Right cardiac atrium (tissue), 5 donors: ENCODE measurements at regions not wholly inside any gene's neighbourhood (a gene's known extent, or its start where the extent isn't known, plus 50 kb on each side); places are given as distances from the start of the nearest gene placed in this dataset.
A peak's percentile ranks its signal among the peaks of the same experiment; 100 is the strongest.
"Not testable (repeated sequence)": the region's sequence is repeated elsewhere in the genome, so short reads cannot be mapped to it uniquely, and the experiment has no call there.

ENCODE experiments used
- ATAC-seq, 2 donors: fragments of 200-7000 bp; cut with Tn5 transposase; one replicate each; pipeline versions ENCODE4 v1.8.0 to v1.9.1; 2020; ENCODE audit warnings: moderate library complexity in 2 of 2, mild to moderate bottlenecking in 1 of 2
- DNase-seq, 3 donors: peaks; one replicate each; pipeline ENCODE4 v3.0.0-alpha.2; 2020
- H3K27ac ChIP-seq: one replicate; pipeline ENCODE4 v1.5.1; 2013; ENCODE audit warnings: mild to moderate bottlenecking, low read length, control low read depth, moderate library complexity
- H3K27me3 ChIP-seq: one replicate; pipeline ENCODE4 v1.6.1; 2013; ENCODE audit not compliant: control insufficient read depth, insufficient read depth
- H3K4me1 ChIP-seq: one replicate; pipeline ENCODE4 v1.6.1; 2013; ENCODE audit warnings: low read length; ENCODE audit not compliant: control insufficient read depth, insufficient read depth
- H3K4me3 ChIP-seq: one replicate; pipeline ENCODE4 v1.5.1; 2013; ENCODE audit warnings: low read length, control low read depth
- H3K9me3 ChIP-seq: one replicate; pipeline ENCODE4 v1.6.1; 2013; ENCODE audit warnings: low read length; ENCODE audit not compliant: control insufficient read depth
- WGBS: extraction: QIAGEN DNeasy Blood & Tissue Kit; methylation state at CpG from one replicate; pipeline ENCODE4 v1.1.7; 2013; 5-methylcytosine and 5-hydroxymethylcytosine counted together
- intact Hi-C, 4 donors: fragments of 100-400 bp; cut with DNase I; formaldehyde crosslinking; loops; one replicate each; pipeline versions ENCODE4 v1.11.0 to v1.14.0; 2022 to 2023
- donor health status: healthy with polysubstance abuse.
- donor health status: DM: no; HTN: yes; CAD: no.
- donor health status: DM: no; HTN: no; CAD: no.
- donor health status: DM: no; HTN: yes; CAD: no; lungs with severe emphysema.
- donor health status: DM: yes; HTN: yes; CAD: no.

DNA sequence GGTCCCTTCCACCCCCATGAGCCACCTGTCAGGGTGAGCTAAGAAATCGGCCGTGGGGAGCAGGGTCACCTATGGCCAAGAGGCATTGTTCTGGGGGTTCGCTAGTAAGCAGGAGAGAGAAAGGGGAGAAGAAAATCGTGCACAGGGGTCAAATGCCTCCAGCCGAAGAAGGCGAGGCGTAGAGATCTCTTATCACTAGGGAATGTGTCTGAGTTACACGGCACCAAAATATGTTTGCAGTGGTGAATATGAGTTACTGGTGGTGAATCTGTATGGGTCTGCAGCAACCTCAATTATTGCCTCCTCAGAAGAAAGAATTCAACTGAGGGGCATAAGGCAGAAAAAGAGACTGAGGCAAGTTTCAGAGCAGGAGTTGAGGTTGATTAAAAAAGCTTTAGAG is 54.2 kb upstream of the RABGAP1L start:
- no peaks in the 10 kb centered on the region for H3K9me3 ChIP-seq
- no peaks in the 10 kb centered on the region for H3K27me3 ChIP-seq
- intact Hi-C loops = no loop called here
- DNase-seq (no peak), ATAC-seq (no peak)
- H3K4me3 ChIP-seq = no peak overlapping the region
- no peaks in the 10 kb centered on the region for H3K4me1 ChIP-seq
- no peak overlapping the region for H3K27ac ChIP-seq
- 83% methylated on average over 8 of the region's 8 CpGs for WGBS

DNA sequence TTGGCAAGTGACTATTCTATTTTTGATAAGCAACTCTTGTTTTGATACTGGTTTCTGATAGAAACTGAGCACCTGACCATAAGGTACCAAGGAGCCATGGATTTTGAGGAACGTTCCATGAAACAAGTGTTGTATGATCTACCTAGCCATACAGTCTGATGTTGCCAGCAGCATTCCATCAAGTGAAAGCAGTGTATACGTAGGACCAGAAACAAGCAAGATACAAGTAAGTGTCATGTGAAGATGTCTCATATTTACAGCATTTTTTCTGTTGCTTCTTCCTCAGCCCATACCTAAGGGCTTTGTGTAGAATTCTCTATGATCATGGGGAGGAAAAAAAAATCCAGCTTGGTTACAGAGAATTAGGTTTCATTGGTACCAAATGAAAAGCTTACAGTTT is 55.6 kb upstream of the RABGAP1L start:
- Histone ChIP-seq H3K4me1 (no peaks in the 10 kb centered on the region), H3K27me3 (no peaks in the 10 kb centered on the region), H3K9me3 (no peaks in the 10 kb centered on the region), H3K27ac (no peak overlapping the region), H3K4me3 (no peak overlapping the region)
- no peak for DNase-seq
- ATAC-seq = no peak
- intact Hi-C loops = no loop called here
- 89% methylated on average over 2 of the region's 2 CpGs for WGBS

DNA sequence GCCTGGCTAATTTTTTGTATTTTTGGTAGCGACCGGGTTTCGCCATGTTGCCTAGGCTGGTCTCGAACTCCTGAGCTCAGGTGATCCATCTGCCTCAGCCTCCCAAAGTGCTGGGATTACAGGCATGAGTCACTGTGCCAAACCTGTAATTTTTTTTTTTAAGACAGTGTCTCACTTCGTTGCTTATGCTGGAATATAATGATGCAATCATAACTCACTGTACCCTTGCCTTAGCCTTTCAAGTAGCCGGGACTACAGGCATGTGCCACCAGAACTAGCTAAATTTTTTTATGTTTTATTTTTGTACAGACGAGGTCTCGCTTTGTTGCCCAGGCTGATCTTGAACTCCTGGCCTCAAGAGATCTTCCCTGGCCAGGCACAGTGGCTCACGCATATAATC is 57.3 kb upstream of the RABGAP1L start:
- intact Hi-C loops, H3K9me3 ChIP-seq, H3K27me3 ChIP-seq, H3K4me1 ChIP-seq, ATAC-seq, DNase-seq, H3K4me3 ChIP-seq, H3K27ac ChIP-seq: not testable (repeated sequence)
- 91% methylated on average over 9 of the region's 9 CpGs for WGBS

DNA sequence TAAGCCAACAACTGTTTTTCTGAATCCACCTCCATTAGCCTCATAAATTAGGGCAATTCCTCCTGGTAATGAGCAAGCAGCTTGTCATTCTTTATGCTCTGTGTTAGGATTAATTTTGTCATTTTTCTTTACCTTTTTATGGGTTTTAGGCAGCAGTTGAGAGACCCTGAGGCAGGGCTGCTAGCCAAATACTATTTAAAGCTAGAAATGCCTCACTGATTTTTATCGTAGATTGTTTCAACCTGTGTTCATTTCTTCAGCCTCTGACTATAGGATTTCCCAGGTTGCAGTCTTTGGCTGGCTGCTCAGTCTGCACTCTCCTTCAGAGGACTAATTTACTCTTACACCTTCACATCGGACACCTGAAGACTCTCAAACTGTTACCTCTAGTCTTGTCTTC is 61.9 kb upstream of the RABGAP1L start:
- 80% methylated on average over 2 of the region's 2 CpGs for WGBS
- Histone ChIP-seq H3K4me1 (no peaks in the 10 kb centered on the region), H3K27ac (no peak overlapping the region), H3K9me3 (no peaks in the 10 kb centered on the region), H3K4me3 (no peak overlapping the region), H3K27me3 (no peaks in the 10 kb centered on the region)
- DNase-seq (no peak), ATAC-seq (no peak)
- intact Hi-C loops = loop anchor here in 3 of 4 donors (10.0 kb wide), 1 partner anchor 117 kb away; no protein-coding TSS in a partner anchor

DNA sequence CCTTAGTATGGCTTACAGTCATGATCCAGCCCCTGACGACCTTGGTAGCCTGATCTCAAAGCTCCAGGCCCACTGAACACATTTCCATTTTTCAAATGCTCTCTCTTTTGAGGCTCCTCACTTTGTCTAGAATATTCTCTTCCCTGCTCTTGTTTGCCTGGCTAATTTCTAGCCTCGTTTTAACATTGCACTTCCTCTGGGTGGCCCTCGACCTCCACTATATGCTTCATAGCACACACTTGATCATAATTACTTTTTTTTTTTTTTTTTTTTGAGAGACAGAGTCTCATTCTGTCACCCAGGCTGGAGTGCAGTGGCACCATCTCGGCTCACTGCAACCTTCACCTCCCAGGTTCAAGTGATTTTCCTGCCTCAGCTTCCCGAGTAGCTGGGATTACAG is 65.5 kb upstream of the RABGAP1L start:
- WGBS = 53% methylated on average over 5 of the region's 5 CpGs
- ATAC-seq = peak; percentile 45 to 54
- H3K27me3 ChIP-seq, H3K4me1 ChIP-seq, DNase-seq, H3K27ac ChIP-seq, H3K4me3 ChIP-seq, H3K9me3 ChIP-seq: not testable (repeated sequence)
- intact Hi-C loops = loop anchor here in 3 of 4 donors (10.0 kb wide), 1 partner anchor 121 kb away; no protein-coding TSS in a partner anchor

DNA sequence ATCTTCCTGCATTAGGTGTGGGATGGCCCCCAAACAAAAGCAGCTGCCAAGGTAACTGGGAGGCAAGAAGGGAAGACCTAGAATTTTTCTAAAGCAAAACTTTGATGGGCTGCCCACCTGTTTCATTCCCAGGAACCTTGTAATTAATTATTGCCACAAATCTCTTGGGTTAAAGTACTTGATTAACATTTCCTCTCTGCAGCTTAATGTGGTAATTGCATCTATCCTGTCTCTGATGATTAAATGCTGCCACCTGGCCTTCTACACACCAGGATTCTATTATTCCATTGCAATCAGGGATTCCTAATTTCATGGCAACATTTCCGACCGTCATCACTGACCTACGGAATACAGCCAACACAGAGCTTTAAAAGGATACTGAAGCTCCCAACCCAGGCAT is 68.3 kb upstream of the RC3H1 start:
- 82% methylated on average over 3 of the region's 3 CpGs for WGBS
- intact Hi-C loops = loop anchor here in 3 of 4 donors (10.0 kb wide), 1 partner anchor 124 kb away; no protein-coding TSS in a partner anchor
- ATAC-seq = no peak
- no peaks in the 10 kb centered on the region for H3K9me3 ChIP-seq
- no peak overlapping the region for H3K27ac ChIP-seq
- H3K4me3 ChIP-seq = no peak overlapping the region
- H3K27me3 ChIP-seq = no peaks in the 10 kb centered on the region
- DNase-seq = no peak
- H3K4me1 ChIP-seq = no peaks in the 10 kb centered on the region

DNA sequence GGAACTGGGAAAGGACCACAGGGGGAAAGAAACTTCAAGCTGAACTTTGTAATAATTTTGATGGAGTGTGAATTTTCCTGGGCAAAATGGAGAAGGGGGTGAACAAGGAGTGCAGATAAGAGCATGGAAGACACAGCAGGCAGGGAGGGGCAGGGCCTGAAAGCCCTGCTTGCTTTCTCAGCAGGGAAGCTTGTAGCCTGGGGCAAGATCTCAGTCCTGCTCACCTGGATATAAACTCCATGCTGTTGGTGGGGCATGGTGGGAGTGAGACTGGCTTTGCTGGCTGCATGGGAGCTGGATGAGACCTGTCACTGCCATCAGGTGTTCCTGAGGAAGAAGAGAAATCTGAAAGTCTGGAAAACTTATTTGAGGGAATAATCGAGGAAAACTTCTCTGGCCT is 58.7 kb upstream of the RC3H1 start:
- DNase-seq (no peak), ATAC-seq (no peak)
- intact Hi-C loops = no loop called here
- H3K27ac ChIP-seq = no peak overlapping the region
- no peaks in the 10 kb centered on the region for H3K4me1 ChIP-seq
- no peaks in the 10 kb centered on the region for H3K9me3 ChIP-seq
- H3K4me3 ChIP-seq = no peak overlapping the region
- 70% methylated on average over 1 of the region's 1 CpG for WGBS
- no peaks in the 10 kb centered on the region for H3K27me3 ChIP-seq

DNA sequence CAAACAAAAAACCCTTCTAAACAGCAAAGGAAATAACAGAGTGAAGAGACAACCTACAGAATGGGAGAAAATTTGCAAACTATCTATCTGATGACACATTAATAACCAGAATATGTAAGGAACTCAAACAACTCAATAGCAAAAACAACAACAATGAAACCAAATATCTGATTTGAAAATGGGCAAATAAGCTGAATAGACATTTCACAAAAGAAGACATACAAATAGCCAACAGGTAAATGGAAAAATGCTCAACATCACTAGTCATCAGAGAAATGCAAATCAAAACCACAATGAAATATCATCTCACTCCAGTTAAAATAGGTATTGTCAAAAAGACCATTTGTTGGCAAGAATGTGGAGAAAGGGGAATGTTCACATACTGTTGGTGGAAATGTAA is 57.6 kb upstream of the RC3H1 start:
- DNase-seq (no peak), ATAC-seq (no peak)
- H3K9me3 ChIP-seq = no peaks in the 10 kb centered on the region
- no peaks in the 10 kb centered on the region for H3K4me1 ChIP-seq
- no peaks in the 10 kb centered on the region for H3K27me3 ChIP-seq
- intact Hi-C loops = no loop called here
- no peak overlapping the region for H3K27ac ChIP-seq
- no peak overlapping the region for H3K4me3 ChIP-seq

DNA sequence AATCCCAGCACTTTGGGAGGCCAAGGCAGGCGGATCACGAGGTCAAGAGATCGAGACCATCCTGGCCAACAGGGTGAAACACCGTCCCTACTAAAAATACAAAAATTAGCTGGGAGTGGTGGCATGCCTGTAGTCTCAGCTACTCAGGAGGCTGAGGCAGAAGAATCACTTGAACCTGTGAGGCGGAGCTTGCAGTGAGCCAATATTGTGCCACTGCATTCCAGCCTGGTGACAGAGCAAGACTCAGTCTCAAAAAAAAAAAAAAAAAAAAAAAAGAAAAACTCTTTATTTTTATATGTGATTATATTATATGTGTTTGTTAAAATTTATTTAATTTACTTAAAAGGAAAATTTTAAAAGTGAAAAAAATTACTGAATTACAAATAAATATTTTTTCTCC is 56.8 kb upstream of the RC3H1 start:
- H3K4me3 ChIP-seq, H3K9me3 ChIP-seq, H3K27ac ChIP-seq, H3K27me3 ChIP-seq, DNase-seq, H3K4me1 ChIP-seq, intact Hi-C loops, ATAC-seq: not testable (repeated sequence)
- 95% methylated on average over 5 of the region's 5 CpGs for WGBS

DNA sequence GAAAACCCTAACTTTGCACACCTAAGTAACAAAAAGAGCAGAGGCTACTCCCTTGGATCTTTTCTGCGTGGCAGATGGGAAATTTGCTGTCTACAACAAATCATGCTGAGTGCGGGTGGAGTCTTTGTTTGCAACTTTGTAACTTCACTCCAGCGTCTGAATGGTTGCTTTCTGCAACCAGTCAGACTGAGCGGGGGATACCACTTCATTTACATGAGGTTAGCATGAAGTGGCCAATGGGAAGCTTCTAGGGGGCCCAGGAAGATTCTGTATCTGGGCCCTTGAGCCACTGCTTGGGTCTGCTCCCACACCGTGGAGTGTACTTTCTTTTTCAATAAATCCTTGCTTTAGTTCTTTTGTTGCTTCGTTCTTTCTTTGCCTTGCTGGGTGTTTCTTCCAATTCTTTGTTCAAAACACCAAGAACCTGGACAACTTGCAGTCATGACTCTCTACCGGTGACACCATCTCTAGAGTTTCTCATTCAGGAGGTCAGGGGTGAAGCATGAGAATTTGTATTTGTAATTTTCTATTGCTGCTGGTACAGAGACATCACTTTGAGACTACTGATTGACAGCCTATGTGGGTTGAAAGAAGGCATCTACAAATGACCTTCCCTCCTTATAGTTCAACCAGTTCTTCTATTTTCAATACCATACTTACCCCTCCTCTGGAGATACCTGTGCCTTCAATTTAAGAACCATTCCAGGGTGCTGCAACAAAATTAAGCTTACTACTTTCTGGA is 55.8 kb upstream of the RC3H1 start:
- H3K27ac ChIP-seq = no peak overlapping the region
- no peaks in the 10 kb centered on the region for H3K27me3 ChIP-seq
- no peak overlapping the region for H3K4me3 ChIP-seq
- intact Hi-C loops = no loop called here
- DNase-seq (no peak), ATAC-seq (no peak)
- 60% methylated on average over 7 of the region's 7 CpGs for WGBS
- H3K9me3 ChIP-seq = no peaks in the 10 kb centered on the region
- H3K4me1 ChIP-seq = no peaks in the 10 kb centered on the region

DNA sequence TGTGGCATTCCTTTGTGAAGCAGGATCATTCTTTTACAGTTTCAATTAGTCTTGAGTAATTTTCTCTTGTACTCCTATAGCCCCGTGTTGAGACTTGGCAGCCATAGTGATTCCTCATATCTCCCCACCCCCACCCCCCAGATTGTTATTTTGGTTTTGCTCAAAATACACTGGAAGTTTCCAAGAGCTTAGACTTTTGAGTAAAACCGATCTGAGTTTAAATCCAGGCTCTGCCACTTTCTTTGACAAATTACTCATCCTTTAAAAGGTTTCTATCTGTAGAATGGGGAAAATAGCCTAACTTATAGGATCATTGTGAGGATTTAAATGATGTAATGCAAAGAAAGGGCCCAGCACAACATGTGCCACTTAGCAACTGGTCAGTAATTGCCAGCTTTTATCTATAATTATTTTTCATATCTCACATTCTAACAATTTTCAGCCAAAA is 53.1 kb upstream of the RC3H1 start:
- no peak overlapping the region for H3K27ac ChIP-seq

DNA sequence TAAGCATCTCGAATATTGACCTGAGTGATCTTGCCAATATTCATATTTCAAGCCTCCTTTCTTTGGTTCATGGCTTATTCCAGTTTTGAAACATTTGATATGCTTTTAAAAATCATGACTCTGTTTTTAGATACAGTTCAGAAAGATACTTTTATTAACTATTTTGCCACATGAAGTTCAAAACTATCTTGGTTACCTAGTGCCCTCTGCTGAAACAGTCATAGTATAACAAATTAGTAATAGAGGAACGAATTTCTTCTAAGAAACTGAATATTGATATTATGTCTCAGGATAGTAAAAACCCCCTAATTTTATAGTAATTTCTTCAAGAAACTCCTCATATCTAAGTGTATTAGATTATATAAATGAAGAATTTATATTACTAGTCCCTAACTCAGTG is 52.6 kb upstream of the RC3H1 start:
- no peaks in the 10 kb centered on the region for H3K9me3 ChIP-seq
- no peaks in the 10 kb centered on the region for H3K4me1 ChIP-seq
- WGBS = 38% methylated on average over 2 of the region's 2 CpGs
- DNase-seq (no peak), ATAC-seq (no peak)
- intact Hi-C loops = no loop called here
- H3K27me3 ChIP-seq = no peaks in the 10 kb centered on the region
- no peak overlapping the region for H3K4me3 ChIP-seq
- H3K27ac ChIP-seq = no peak overlapping the region

More for the DNA sequence above, 53.1 kb upstream of the RC3H1 start:
- H3K9me3 ChIP-seq = no peaks in the 10 kb centered on the region
- H3K4me3 ChIP-seq = no peak overlapping the region
- 26% methylated on average over 2 of the region's 2 CpGs for whole genome bisulfite sequencing
- H3K27me3 ChIP-seq = no peaks in the 10 kb centered on the region
- intact Hi-C loops = no loop called here
- H3K4me1 ChIP-seq = no peaks in the 10 kb centered on the region
- no peak for ATAC-seq
- no peak for DNase-seq
